ENCODE measurements at regions not wholly inside any gene's neighbourhood (a gene's known extent, or its start where the extent isn't known, plus 50 kb on each side); places are given as distances from the start of the nearest gene placed in this dataset.

GRCh38 chr4:164307262-164307661 is 446.7 kb upstream of the SMIM31 start:
- no peak for TF ChIP-seq CTCF (IDR thresholded peaks at IDR 0.05)
- no peak for TF ChIP-seq POLR2AphosphoS5 (IDR thresholded peaks at IDR 0.05)

Measured in stomach (tissue), 4 donors.